Mesendoderm (in vitro differentiated cells): ENCODE measurements at regions not wholly inside any gene's neighbourhood (a gene's known extent, or its start where the extent isn't known, plus 50 kb on each side); places are given as distances from the start of the nearest gene placed in this dataset.

Source experiments
- DNase-seq: peaks from one replicate; pipeline ENCODE4 v3.0.0; 2013
- H2AK5ac ChIP-seq: 2 replicates; pipeline ENCODE4 v1.6.1; 2013; ENCODE audit warnings: low read length, inconsistent platforms
- H2BK120ac ChIP-seq: 2 replicates; pipeline ENCODE4 v1.6.1; 2013; ENCODE audit warnings: low read depth, mild to moderate bottlenecking, low read length, moderate library complexity, mixed read lengths
- H2BK15ac ChIP-seq: replicated peaks from 2 replicates; pipeline ENCODE4 v1.6.1; 2013; ENCODE audit warnings: low read depth, mild to moderate bottlenecking, moderate library complexity
- H2BK5ac ChIP-seq: 2 replicates; pipeline ENCODE4 v1.6.1; 2013; ENCODE audit warnings: low read length, inconsistent platforms
- H3K18ac ChIP-seq: 2 replicates; pipeline ENCODE4 v1.6.1; 2013; ENCODE audit warnings: mild to moderate bottlenecking, low read length, mixed read lengths
- H3K23ac ChIP-seq: one replicate; pipeline ENCODE4 v1.6.1; 2013; ENCODE audit warnings: low read length
- H3K27ac ChIP-seq: 2 replicates; pipeline ENCODE4 v1.5.1; 2013; ENCODE audit warnings: low read depth, mild to moderate bottlenecking, inconsistent platforms, low read length, moderate library complexity
- H3K27me3 ChIP-seq: 2 replicates; pipeline ENCODE4 v1.6.1; 2013; ENCODE audit warnings: low read length, control low read depth, mild to moderate bottlenecking, inconsistent platforms; ENCODE audit not compliant: insufficient read depth, poor library complexity
- H3K36me3 ChIP-seq: 2 replicates; pipeline ENCODE4 v1.6.1; 2013; ENCODE audit warnings: low read length, inconsistent platforms; ENCODE audit not compliant: control insufficient read depth, insufficient read depth
- H3K4ac ChIP-seq: one replicate; pipeline ENCODE4 v1.6.1; 2013; ENCODE audit warnings: low read depth, mild to moderate bottlenecking, low read length, moderate library complexity
- H3K4me1 ChIP-seq: 2 replicates; pipeline ENCODE4 v1.6.1; 2013; ENCODE audit warnings: low read depth, low read length, inconsistent platforms; ENCODE audit not compliant: control insufficient read depth
- H3K4me2 ChIP-seq: 2 replicates; pipeline ENCODE4 v1.6.1; 2013; ENCODE audit warnings: low read length
- H3K4me3 ChIP-seq: 2 replicates; pipeline ENCODE4 v1.5.1; 2013; ENCODE audit warnings: mild to moderate bottlenecking, low read length
- H3K56ac ChIP-seq: one replicate; pipeline ENCODE4 v1.6.1; 2013; ENCODE audit warnings: low read length
- H3K79me1 ChIP-seq: 2 replicates; pipeline ENCODE4 v1.6.1; 2013; ENCODE audit warnings: low read length, inconsistent platforms
- H3K79me2 ChIP-seq: 2 replicates; pipeline ENCODE4 v1.6.1; 2013; ENCODE audit warnings: mild to moderate bottlenecking, low read length; ENCODE audit not compliant: control insufficient read depth, insufficient read depth
- H3K9ac ChIP-seq: 2 replicates; pipeline ENCODE4 v1.6.1; 2013; ENCODE audit warnings: low read length, inconsistent platforms
- H4K5ac ChIP-seq: one replicate; pipeline ENCODE4 v1.6.1; 2013; ENCODE audit warnings: low read length
- H4K8ac ChIP-seq: one replicate; pipeline ENCODE4 v1.6.1; 2013; ENCODE audit warnings: low read depth, mild to moderate bottlenecking, control low read depth, low read length, moderate library complexity
- WGBS: extraction: QIAGEN DNeasy Blood & Tissue Kit; methylation state at CpG from one replicate; pipeline ENCODE4 v1.1.7; 2013; ENCODE audit warnings: low lambda C conversion rate, missing lambda C conversion rate; ENCODE audit not compliant: insufficient coverage; ENCODE audit errors: extremely low coverage; 5-methylcytosine and 5-hydroxymethylcytosine counted together

GRCh38 chr15:80331886-80332406, 72.2 kb upstream of the ARNT2 start:
- WGBS = no CpG with 5 or more reads among the region's 28 CpGs
- no peaks in the 10 kb centered on the region for H3K36me3 ChIP-seq

GRCh38 chr15:80333261-80333660, 70.9 kb upstream of the ARNT2 start:
- H3K79me2 ChIP-seq = no peaks in the 10 kb centered on the region
- no peak overlapping the region for H3K18ac ChIP-seq
- H2BK120ac ChIP-seq = no peak overlapping the region
- H3K36me3 ChIP-seq = no peaks in the 10 kb centered on the region
- no peak overlapping the region for H2BK15ac ChIP-seq
- no peak overlapping the region for H3K4me2 ChIP-seq
- no CpG with 5 or more reads among the region's 4 CpGs for WGBS
- H3K4me1 ChIP-seq = no peaks in the 10 kb centered on the region
- H4K5ac ChIP-seq = no peak overlapping the region
- H3K27ac ChIP-seq = no peak overlapping the region
- no peak overlapping the region for H3K56ac ChIP-seq
- no peaks in the 10 kb centered on the region for H3K27me3 ChIP-seq
- H2AK5ac ChIP-seq = no peak overlapping the region
- no peak overlapping the region for H3K9ac ChIP-seq
- H3K4ac ChIP-seq = no peak overlapping the region
- H3K23ac ChIP-seq = no peak overlapping the region
- H3K4me3 ChIP-seq = no peak overlapping the region
- H2BK5ac ChIP-seq = no peak overlapping the region
- H3K79me1 ChIP-seq = no peaks in the 10 kb centered on the region
- H4K8ac ChIP-seq = no peak overlapping the region
- no peak for DNase-seq

More at GRCh38 chr15:80331886-80332406, 72.2 kb upstream of the ARNT2 start:
- no peak overlapping the region for H3K18ac ChIP-seq
- H4K5ac ChIP-seq = no peak overlapping the region
- H3K79me2 ChIP-seq = no peaks in the 10 kb centered on the region
- no peak overlapping the region for H2AK5ac ChIP-seq
- no peak overlapping the region for H3K23ac ChIP-seq
- H3K79me1 ChIP-seq = no peaks in the 10 kb centered on the region
- no peak for DNase-seq
- H3K27ac ChIP-seq = no peak overlapping the region
- no peaks in the 10 kb centered on the region for H3K4me1 ChIP-seq
- no peak overlapping the region for H3K56ac ChIP-seq
- no peak overlapping the region for H2BK5ac ChIP-seq
- H2BK120ac ChIP-seq = no peak overlapping the region
- no peak overlapping the region for H3K4me3 ChIP-seq
- H3K27me3 ChIP-seq = no peaks in the 10 kb centered on the region
- H2BK15ac ChIP-seq = no peak overlapping the region
- no peak overlapping the region for H4K8ac ChIP-seq
- no peak overlapping the region for H3K4ac ChIP-seq
- no peak overlapping the region for H3K9ac ChIP-seq
- H3K4me2 ChIP-seq = no peak overlapping the region

GRCh38 chr15:80334521-80334920, 69.7 kb upstream of the ARNT2 start:
- no peak overlapping the region for H3K4ac ChIP-seq
- WGBS = no CpG with 5 or more reads among the region's 1 CpG
- no peak overlapping the region for H3K4me3 ChIP-seq
- no peaks in the 10 kb centered on the region for H3K79me2 ChIP-seq
- H2BK5ac ChIP-seq = no peak overlapping the region
- no peak overlapping the region for H3K4me2 ChIP-seq
- no peaks in the 10 kb centered on the region for H3K27me3 ChIP-seq
- H2AK5ac ChIP-seq = no peak overlapping the region
- no peaks in the 10 kb centered on the region for H3K4me1 ChIP-seq
- no peak overlapping the region for H2BK120ac ChIP-seq
- no peak for DNase-seq
- H2BK15ac ChIP-seq = no peak overlapping the region
- H3K23ac ChIP-seq = no peak overlapping the region
- no peak overlapping the region for H4K8ac ChIP-seq
- no peak overlapping the region for H4K5ac ChIP-seq
- H3K56ac ChIP-seq = no peak overlapping the region
- no peaks in the 10 kb centered on the region for H3K36me3 ChIP-seq
- H3K27ac ChIP-seq = no peak overlapping the region
- no peak overlapping the region for H3K18ac ChIP-seq
- no peak overlapping the region for H3K9ac ChIP-seq
- no peaks in the 10 kb centered on the region for H3K79me1 ChIP-seq

DNA sequence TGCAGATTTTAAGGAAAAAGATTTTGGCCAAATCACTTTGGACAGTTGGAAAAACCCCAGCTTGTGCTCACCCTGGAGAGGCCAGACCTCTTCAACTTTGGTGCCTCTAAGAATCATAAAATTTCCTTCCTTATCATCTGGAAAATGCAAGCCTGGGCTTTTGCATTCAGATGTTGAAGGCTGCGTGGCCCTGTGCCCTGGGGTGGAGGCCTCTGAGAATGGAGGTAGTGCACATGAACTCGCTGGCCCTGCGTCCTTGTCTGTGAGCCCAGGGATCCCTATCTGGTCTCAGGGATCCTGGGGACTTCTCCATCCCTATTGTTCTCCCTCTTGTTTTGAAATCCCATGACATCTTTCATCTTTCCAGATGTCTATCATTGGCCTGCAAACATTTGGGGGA, 64.6 kb upstream of the ARNT2 start:
- no peak overlapping the region for H3K23ac ChIP-seq
- no peak overlapping the region for H3K9ac ChIP-seq
- H2BK5ac ChIP-seq = no peak overlapping the region
- no peak overlapping the region for H3K4ac ChIP-seq
- no peak for DNase-seq
- no peaks in the 10 kb centered on the region for H3K27me3 ChIP-seq
- no peak overlapping the region for H3K27ac ChIP-seq
- no peaks in the 10 kb centered on the region for H3K4me1 ChIP-seq
- H3K36me3 ChIP-seq = no peaks in the 10 kb centered on the region
- no peak overlapping the region for H2AK5ac ChIP-seq
- H2BK120ac ChIP-seq = no peak overlapping the region
- no CpG with 5 or more reads among the region's 3 CpGs for WGBS
- H3K4me2 ChIP-seq = no peak overlapping the region
- no peak overlapping the region for H4K8ac ChIP-seq
- H3K18ac ChIP-seq = no peak overlapping the region
- no peak overlapping the region for H4K5ac ChIP-seq
- H3K4me3 ChIP-seq = no peak overlapping the region
- no peaks in the 10 kb centered on the region for H3K79me1 ChIP-seq
- no peaks in the 10 kb centered on the region for H3K79me2 ChIP-seq
- no peak overlapping the region for H2BK15ac ChIP-seq
- no peak overlapping the region for H3K56ac ChIP-seq

DNA sequence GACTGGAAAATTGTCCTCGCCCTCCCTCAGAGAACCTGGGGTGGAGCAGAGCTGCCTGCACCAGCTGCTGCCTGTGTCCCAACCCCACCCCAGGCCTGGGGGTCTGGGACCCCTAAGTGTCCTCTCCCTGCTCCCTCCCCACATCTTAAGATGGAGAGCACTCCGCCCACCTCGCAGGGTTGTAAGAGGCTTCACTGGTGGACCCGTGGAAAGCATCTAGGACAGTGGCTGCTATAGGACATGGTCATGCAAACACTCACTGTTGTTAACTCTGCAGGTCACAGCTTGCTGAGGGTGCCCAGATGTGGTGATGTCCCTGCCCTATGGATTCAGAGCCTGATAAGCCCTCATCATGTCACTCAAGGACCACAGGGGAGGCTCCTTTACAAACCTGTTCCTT, 62.0 kb upstream of the ARNT2 start:
- Histone ChIP-seq H3K4me3 (no peak overlapping the region), H3K36me3 (no peaks in the 10 kb centered on the region), H3K79me1 (no peaks in the 10 kb centered on the region), H2AK5ac (no peak overlapping the region), H3K4me1 (no peaks in the 10 kb centered on the region), H3K27me3 (no peaks in the 10 kb centered on the region), H3K27ac (no peak overlapping the region), H2BK120ac (no peak overlapping the region), H3K4me2 (no peak overlapping the region), H4K8ac (no peak overlapping the region), H3K23ac (no peak overlapping the region), H3K18ac (no peak overlapping the region), H3K4ac (no peak overlapping the region), H3K56ac (no peak overlapping the region), H3K79me2 (no peaks in the 10 kb centered on the region), H2BK15ac (no peak overlapping the region), H3K9ac (no peak overlapping the region), H2BK5ac (no peak overlapping the region), H4K5ac (no peak overlapping the region)
- WGBS = no CpG with 5 or more reads among the region's 4 CpGs
- no peak for DNase-seq

DNA sequence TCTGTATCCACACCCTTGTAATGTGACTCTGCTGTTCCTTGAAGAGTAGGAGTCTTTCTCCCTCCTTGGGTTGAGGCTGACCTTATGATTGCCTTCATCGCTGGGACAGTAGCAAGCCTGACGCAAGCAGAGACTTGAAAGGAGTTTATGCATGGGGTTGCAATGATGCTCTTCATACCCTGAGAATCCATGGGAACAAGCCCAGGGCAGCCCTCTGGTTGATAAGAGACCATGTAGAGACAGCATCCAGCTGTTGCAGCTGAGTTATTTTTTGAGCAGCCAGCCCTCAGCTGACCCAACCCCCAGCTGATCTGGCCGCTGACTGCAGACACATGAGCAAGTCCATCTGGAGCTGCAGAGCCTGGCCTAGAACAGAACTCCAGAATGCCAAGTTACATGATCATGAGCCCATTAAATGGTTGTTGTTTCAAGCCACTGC, 60.6 kb upstream of the ARNT2 start:
- Histone ChIP-seq H3K79me2 (no peaks in the 10 kb centered on the region), H2BK120ac (no peak overlapping the region), H3K4me1 (no peaks in the 10 kb centered on the region), H3K27ac (no peak overlapping the region), H3K4ac (no peak overlapping the region), H3K23ac (no peak overlapping the region), H3K79me1 (no peaks in the 10 kb centered on the region), H2AK5ac (no peak overlapping the region), H2BK5ac (no peak overlapping the region), H3K4me3 (no peak overlapping the region), H3K56ac (no peak overlapping the region), H3K4me2 (no peak overlapping the region), H4K8ac (no peak overlapping the region), H3K9ac (no peak overlapping the region), H3K36me3 (no peaks in the 10 kb centered on the region), H3K18ac (no peak overlapping the region), H2BK15ac (no peak overlapping the region), H3K27me3 (no peaks in the 10 kb centered on the region), H4K5ac (no peak overlapping the region)
- no peak for DNase-seq
- WGBS = no CpG with 5 or more reads among the region's 3 CpGs
